Hepatocyte (in vitro differentiated cells): ENCODE measurements at regions not wholly inside any gene's neighbourhood (a gene's known extent, or its start where the extent isn't known, plus 50 kb on each side); places are given as distances from the start of the nearest gene placed in this dataset.

ENCODE experiments used
- DNase-seq: peaks from one replicate; pipeline ENCODE4 v3.0.0-alpha.2; 2016; ENCODE audit warnings: low spot score
- H2AFZ ChIP-seq: fragments of 200-600 bp; sonication (generic); 2 replicates; pipeline ENCODE4 v1.6.0; 2016; ENCODE audit warnings: antibody characterized with exemption, mild to moderate bottlenecking
- H3K27ac ChIP-seq: fragments of 200-600 bp; sonication (generic); 2 replicates; pipeline ENCODE4 v1.5.1; 2016; ENCODE audit warnings: mild to moderate bottlenecking
- H3K27me3 ChIP-seq: fragments of 200-600 bp; sonication (generic); 2 replicates; pipeline ENCODE4 v1.6.1; 2016
- H3K36me3 ChIP-seq: fragments of 200-600 bp; sonication (generic); replicated peaks from 2 replicates; pipeline ENCODE4 v1.5.1; 2016; ENCODE audit warnings: low read depth; ENCODE audit not compliant: insufficient read depth
- H3K4me1 ChIP-seq: fragments of 200-600 bp; sonication (generic); 2 replicates; pipeline ENCODE4 v1.5.1; 2016; ENCODE audit warnings: mild to moderate bottlenecking, moderate library complexity; ENCODE audit not compliant: insufficient read depth
- H3K4me2 ChIP-seq: fragments of 200-600 bp; sonication (generic); 2 replicates; pipeline ENCODE4 v1.6.0; 2016
- H3K4me3 ChIP-seq: fragments of 200-600 bp; sonication (generic); 2 replicates; pipeline ENCODE4 v1.5.1; 2016; ENCODE audit warnings: mild to moderate bottlenecking
- H3K79me2 ChIP-seq: fragments of 200-600 bp; sonication (generic); 2 replicates; pipeline ENCODE4 v1.6.0; 2017; ENCODE audit warnings: mild to moderate bottlenecking
- H3K9me2 ChIP-seq: fragments of 200-600 bp; sonication (generic); replicated peaks from 2 replicates; pipeline ENCODE4 v1.6.0; 2017; ENCODE audit warnings: mild to moderate bottlenecking; ENCODE audit not compliant: insufficient read depth
- H3K9me3 ChIP-seq: fragments of 200-600 bp; sonication (generic); 2 replicates; pipeline ENCODE4 v1.5.1; 2016; ENCODE audit warnings: low read depth, mild to moderate bottlenecking
- H4K20me1 ChIP-seq: fragments of 200-600 bp; sonication (generic); 2 replicates; pipeline ENCODE4 v1.6.0; 2016; ENCODE audit warnings: mild to moderate bottlenecking; ENCODE audit not compliant: insufficient read depth, poor library complexity, severe bottlenecking
- CTCF ChIP-seq: fragments of 200-600 bp; sonication (generic); IDR thresholded peaks from 2 replicates; pipeline ENCODE4 v1.5.1; 2016; ENCODE audit warnings: antibody characterized with exemption, mild to moderate bottlenecking; ENCODE audit not compliant: poor library complexity
- EZH2 ChIP-seq: fragments of 200-600 bp; sonication (generic); IDR thresholded peaks from 2 replicates; pipeline ENCODE4 v1.6.1; 2016; ENCODE audit warnings: antibody characterized with exemption, mild to moderate bottlenecking, borderline replicate concordance
- EZH2phosphoT487 ChIP-seq: fragments of 200-600 bp; sonication (generic); IDR thresholded peaks from one replicate; pipeline ENCODE4 v1.6.1; 2018; ENCODE audit warnings: antibody characterized with exemption, mild to moderate bottlenecking, low read depth, moderate library complexity; ENCODE audit not compliant: unreplicated experiment, severe bottlenecking
- WGBS: methylation state at CpG from one replicate; pipeline ENCODE4 v1.1.6; 2016; ENCODE audit warnings: low lambda C conversion rate; ENCODE audit errors: missing lambda C conversion rate; 5-methylcytosine and 5-hydroxymethylcytosine counted together

DNA sequence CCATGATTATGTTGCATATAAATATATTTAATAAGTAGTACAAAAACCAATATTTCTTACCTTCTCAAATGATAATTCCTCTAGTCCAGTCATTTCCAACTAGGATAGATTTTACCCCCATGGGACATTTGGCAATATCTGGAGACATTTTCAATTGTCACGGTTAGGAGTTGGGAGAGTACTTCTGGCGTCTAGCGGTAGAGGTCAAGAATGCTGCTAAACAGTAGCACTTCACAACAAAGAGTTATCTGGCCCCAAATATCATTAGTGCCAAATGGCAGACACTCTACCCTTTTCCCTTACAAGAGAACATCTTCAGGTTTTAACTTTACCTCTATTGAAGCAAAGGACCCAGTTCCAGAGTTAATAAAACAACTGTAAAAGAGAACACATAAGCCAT lies 168.1 kb downstream of the FAT4 start:
- Histone ChIP-seq H4K20me1 (peaks cover 2% of the 10 kb centered on the region), H3K79me2 (no peaks in the 10 kb centered on the region), H3K4me2 (no peak overlapping the region), H3K27ac (no peak overlapping the region), H3K9me2 (no peaks in the 10 kb centered on the region), H3K4me1 (no peaks in the 10 kb centered on the region), H3K27me3 (no peaks in the 10 kb centered on the region), H3K4me3 (no peak overlapping the region), H3K9me3 (no peaks in the 10 kb centered on the region), H2AFZ (no peak overlapping the region), H3K36me3 (no peaks in the 10 kb centered on the region)
- WGBS, result 98% methylated on average over 3 of the region's 3 CpGs
- DNase-seq, result no peak
- no peak for TF ChIP-seq EZH2
- no peak for TF ChIP-seq CTCF
- TF ChIP-seq EZH2phosphoT487, result no peak

GRCh38 chr4:125483278-125483677 lies 168.5 kb downstream of the FAT4 start:
- H3K27ac ChIP-seq, result no peak overlapping the region
- DNase-seq, result no peak
- WGBS, result 81% methylated on average over 3 of the region's 3 CpGs
- H3K36me3 ChIP-seq, result no peaks in the 10 kb centered on the region
- TF ChIP-seq CTCF (no peak), EZH2phosphoT487 (no peak), EZH2 (no peak)
- no peak overlapping the region for H3K4me2 ChIP-seq
- no peaks in the 10 kb centered on the region for H3K4me1 ChIP-seq
- no peaks in the 10 kb centered on the region for H3K27me3 ChIP-seq
- peaks cover 2% of the 10 kb centered on the region for H4K20me1 ChIP-seq
- H2AFZ ChIP-seq, result no peak overlapping the region
- H3K4me3 ChIP-seq, result no peak overlapping the region
- no peaks in the 10 kb centered on the region for H3K9me2 ChIP-seq
- no peaks in the 10 kb centered on the region for H3K79me2 ChIP-seq
- H3K9me3 ChIP-seq, result no peaks in the 10 kb centered on the region

DNA sequence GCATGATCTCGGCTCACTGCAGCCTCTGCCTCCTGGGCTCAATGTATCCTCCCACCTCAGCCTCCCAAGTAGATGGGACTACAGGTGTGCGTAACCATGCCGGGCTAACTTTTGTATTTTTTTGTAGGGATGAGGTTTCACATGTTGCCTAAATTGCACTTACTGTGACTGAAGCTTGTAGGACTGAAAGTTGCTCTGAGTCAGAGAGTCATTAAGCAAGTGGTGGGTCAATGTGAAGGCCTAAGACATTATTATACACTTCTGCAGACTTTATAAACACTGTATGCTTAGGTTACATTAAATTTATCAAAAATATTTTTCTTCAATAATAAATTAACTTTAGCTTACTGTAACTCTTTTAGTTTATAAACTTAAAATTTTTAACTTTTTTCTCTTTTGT lies 170.2 kb downstream of the FAT4 start:
- Histone ChIP-seq H4K20me1 (peaks cover 2% of the 10 kb centered on the region), H3K4me2 (no peak overlapping the region), H3K4me1 (no peaks in the 10 kb centered on the region), H3K4me3 (no peak overlapping the region), H3K9me2 (no peaks in the 10 kb centered on the region), H3K36me3 (no peaks in the 10 kb centered on the region), H3K27me3 (no peaks in the 10 kb centered on the region), H3K9me3 (no peaks in the 10 kb centered on the region), H2AFZ (no peak overlapping the region), H3K27ac (no peak overlapping the region), H3K79me2 (no peaks in the 10 kb centered on the region)
- TF ChIP-seq EZH2phosphoT487, result no peak
- TF ChIP-seq EZH2, result no peak
- TF ChIP-seq CTCF, result no peak
- WGBS, result 93% methylated on average over 3 of the region's 3 CpGs
- no peak for DNase-seq

GRCh38 chr4:125486351-125486750 lies 171.6 kb downstream of the FAT4 start:
- H3K4me3 ChIP-seq, result no peak overlapping the region
- H2AFZ ChIP-seq, result no peak overlapping the region
- H3K36me3 ChIP-seq, result no peaks in the 10 kb centered on the region
- DNase-seq, result no peak
- no peaks in the 10 kb centered on the region for H3K9me2 ChIP-seq
- WGBS, result 84% methylated on average over 3 of the region's 3 CpGs
- H3K9me3 ChIP-seq, result no peaks in the 10 kb centered on the region
- no peaks in the 10 kb centered on the region for H3K4me1 ChIP-seq
- TF ChIP-seq EZH2 (no peak), CTCF (no peak), EZH2phosphoT487 (no peak)
- H3K4me2 ChIP-seq, result no peak overlapping the region
- no peaks in the 10 kb centered on the region for H3K27me3 ChIP-seq
- H3K27ac ChIP-seq, result no peak overlapping the region
- H4K20me1 ChIP-seq, result peaks cover 2% of the 10 kb centered on the region
- H3K79me2 ChIP-seq, result no peaks in the 10 kb centered on the region
